IPS-20b (cell line): ENCODE measurements at regions not wholly inside any gene's neighbourhood (a gene's known extent, or its start where the extent isn't known, plus 50 kb on each side); places are given as distances from the start of the nearest gene placed in this dataset.

Experiments
- H3K27ac ChIP-seq: one replicate; pipeline ENCODE4 v1.5.1; 2013; ENCODE audit warnings: low read length
- H3K27me3 ChIP-seq: 2 replicates; pipeline ENCODE4 v1.6.1; 2013; ENCODE audit warnings: mild to moderate bottlenecking, low read length, inconsistent platforms; ENCODE audit not compliant: insufficient read depth
- H3K36me3 ChIP-seq: 2 replicates; pipeline ENCODE4 v1.6.1; 2013; ENCODE audit warnings: low read depth, mild to moderate bottlenecking, inconsistent platforms, low read length, moderate library complexity; ENCODE audit not compliant: insufficient read depth
- H3K4me1 ChIP-seq: 2 replicates; pipeline ENCODE4 v1.6.1; 2013; ENCODE audit warnings: mild to moderate bottlenecking, control low read depth, inconsistent platforms, low read length, moderate library complexity; ENCODE audit not compliant: insufficient read depth
- H3K4me3 ChIP-seq: 2 replicates; pipeline ENCODE4 v1.5.1; 2013; ENCODE audit warnings: mild to moderate bottlenecking, low read length, inconsistent platforms
- H3K9ac ChIP-seq: 2 replicates; pipeline ENCODE4 v1.6.1; 2013; ENCODE audit warnings: low read depth, mild to moderate bottlenecking, inconsistent platforms, low read length, moderate library complexity
- H3K9me3 ChIP-seq: 2 replicates; pipeline ENCODE4 v1.6.1; 2013; ENCODE audit warnings: mild to moderate bottlenecking, low read depth, low read length, inconsistent platforms; ENCODE audit not compliant: insufficient read depth

DNA sequence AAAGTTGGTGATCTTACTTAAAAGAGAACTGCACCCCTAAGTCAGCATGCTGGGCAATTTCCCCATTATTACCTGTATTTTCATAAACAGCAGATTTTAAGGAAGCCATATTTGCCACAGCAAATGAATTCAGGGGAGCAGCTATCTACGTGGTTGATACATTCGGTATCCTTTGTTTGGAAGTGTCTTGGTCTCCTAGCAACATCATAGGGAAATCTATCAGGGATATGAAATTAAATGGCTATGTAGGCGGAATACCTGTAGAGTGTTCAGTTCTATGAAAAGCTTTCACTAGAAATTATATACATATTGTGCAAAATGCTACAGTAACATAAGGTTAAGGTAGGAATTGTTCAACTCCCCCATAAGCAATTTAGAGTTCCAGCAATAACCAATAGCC is 157.2 kb upstream of the EMCN start:
- no peaks in the 10 kb centered on the region for H3K36me3 ChIP-seq
- no peak overlapping the region for H3K4me3 ChIP-seq
- no peak overlapping the region for H3K27ac ChIP-seq
- no peak overlapping the region for H3K9ac ChIP-seq
- H3K27me3 ChIP-seq = no peaks in the 10 kb centered on the region
- H3K9me3 ChIP-seq = no peaks in the 10 kb centered on the region
- H3K4me1 ChIP-seq = no peaks in the 10 kb centered on the region

DNA sequence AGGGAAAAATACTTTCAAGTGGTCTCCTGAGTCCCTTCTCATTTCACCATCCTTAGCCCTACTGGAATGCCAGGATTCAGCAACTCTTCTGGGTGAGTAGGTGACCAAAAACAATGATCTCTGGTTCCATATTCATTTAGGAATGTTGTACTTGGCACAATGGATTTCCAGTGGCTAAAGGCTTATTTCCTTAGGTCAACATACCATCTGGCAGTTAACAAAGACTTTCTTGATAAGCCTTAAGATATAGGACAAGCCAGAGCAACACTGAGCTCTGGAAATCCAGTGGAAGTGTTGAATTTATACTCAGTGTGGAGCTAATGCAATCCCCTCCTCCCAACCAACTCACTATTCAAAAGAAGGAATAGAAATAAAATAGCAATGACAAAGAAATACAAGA is 139.4 kb upstream of the EMCN start:
- Histone ChIP-seq H3K9me3 (no peaks in the 10 kb centered on the region), H3K9ac (no peak overlapping the region), H3K27ac (no peak overlapping the region), H3K27me3 (no peaks in the 10 kb centered on the region), H3K36me3 (no peaks in the 10 kb centered on the region), H3K4me1 (no peaks in the 10 kb centered on the region), H3K4me3 (no peak overlapping the region)

DNA sequence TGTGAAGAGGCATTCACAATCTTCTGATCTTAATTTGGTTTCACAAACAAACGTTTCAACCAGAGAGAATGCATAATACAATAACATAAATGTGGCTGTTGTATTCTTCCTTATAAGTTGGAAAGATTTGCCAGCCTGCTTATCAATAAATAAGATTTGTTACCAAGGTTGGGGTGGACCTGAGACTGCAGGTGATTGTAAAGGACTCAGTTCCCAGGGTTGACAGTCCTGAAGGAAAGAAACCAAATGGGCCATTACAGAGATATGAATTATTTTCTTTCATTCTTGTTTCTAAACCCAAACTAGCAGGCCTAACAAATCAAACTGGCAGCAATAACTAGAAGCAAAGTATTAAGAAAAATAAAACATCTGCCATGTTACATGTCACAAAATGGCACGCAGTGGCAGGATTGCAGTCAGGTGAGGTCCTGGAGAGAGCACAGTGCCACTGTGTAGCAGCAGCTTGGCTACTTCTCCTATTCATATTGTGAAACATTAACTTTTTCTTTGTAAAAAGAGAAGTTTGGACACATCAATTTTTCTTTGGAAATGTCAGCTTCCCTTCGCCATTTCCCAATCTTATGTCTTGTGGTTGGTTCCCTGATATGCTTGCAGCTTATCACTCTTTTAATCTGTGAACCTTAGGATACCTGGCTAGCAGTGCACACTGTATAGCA is 133.8 kb upstream of the EMCN start:
- Histone ChIP-seq H3K4me3 (no peak overlapping the region), H3K9ac (no peak overlapping the region), H3K27ac (no peak overlapping the region), H3K9me3 (no peaks in the 10 kb centered on the region), H3K27me3 (no peaks in the 10 kb centered on the region), H3K4me1 (no peaks in the 10 kb centered on the region), H3K36me3 (no peaks in the 10 kb centered on the region)

DNA sequence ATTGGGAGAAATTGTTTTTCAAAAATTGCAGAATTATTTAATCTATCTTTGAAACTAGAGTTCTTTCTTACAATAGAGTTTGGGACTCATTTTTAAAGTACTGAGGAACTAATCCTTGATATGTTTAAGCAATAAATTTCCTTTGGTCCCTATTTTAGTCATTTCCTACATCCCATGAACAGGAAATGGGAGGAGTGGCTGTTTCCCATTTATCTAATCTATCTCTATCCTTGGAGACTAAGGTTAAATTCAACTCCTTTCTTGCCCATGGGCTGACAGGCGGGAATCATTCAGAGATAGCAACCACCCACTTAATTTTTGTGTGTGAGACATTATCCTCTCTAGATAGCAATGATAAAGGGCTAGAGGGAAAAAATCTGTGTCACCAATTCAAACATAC is 131.6 kb upstream of the EMCN start:
- no peak overlapping the region for H3K27ac ChIP-seq
- H3K36me3 ChIP-seq = no peaks in the 10 kb centered on the region
- H3K9ac ChIP-seq = no peak overlapping the region
- H3K4me3 ChIP-seq = no peak overlapping the region
- H3K9me3 ChIP-seq = no peaks in the 10 kb centered on the region
- no peaks in the 10 kb centered on the region for H3K4me1 ChIP-seq
- H3K27me3 ChIP-seq = no peaks in the 10 kb centered on the region

DNA sequence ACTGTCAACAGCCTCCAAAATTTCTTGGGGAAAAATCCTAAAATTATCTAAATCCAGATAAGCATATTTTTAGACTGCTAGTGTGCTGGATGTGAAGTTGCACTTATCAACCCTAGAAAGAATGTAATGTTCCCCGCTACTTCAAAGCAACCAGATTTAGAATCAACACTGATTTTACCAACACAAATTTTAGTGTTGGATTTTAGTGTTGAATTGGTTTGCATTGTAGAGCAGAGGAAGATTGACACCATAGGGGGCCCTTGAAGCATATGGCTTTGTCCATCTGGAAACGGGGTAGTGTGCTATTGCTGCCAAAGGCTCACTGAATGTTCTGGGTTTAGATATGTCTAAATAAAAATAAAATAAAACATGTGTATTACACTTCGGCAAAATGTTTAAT is 126.3 kb upstream of the EMCN start:
- no peaks in the 10 kb centered on the region for H3K4me1 ChIP-seq
- H3K9ac ChIP-seq = no peak overlapping the region
- H3K4me3 ChIP-seq = no peak overlapping the region
- no peaks in the 10 kb centered on the region for H3K9me3 ChIP-seq
- no peaks in the 10 kb centered on the region for H3K27me3 ChIP-seq
- H3K36me3 ChIP-seq = no peaks in the 10 kb centered on the region
- H3K27ac ChIP-seq = no peak overlapping the region

DNA sequence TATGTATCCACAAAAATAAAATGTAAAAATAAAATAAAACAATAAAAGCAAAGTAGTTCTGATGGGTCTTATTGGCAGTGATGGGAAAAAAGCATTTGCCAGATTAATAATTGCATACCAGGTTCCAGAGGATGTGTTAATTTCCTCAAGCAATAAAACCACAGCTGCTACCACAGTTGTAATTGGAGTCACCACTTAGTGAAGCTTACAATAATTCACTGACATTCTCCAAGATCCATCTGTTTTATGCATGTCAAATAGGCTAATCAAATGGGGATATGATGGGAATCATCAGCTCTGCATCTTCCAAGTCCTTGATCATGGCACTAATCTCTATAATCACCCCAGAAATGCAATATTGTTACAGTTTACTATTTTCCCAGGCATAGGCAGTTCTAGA is 123.5 kb upstream of the EMCN start:
- H3K36me3 ChIP-seq = no peaks in the 10 kb centered on the region
- H3K27me3 ChIP-seq = no peaks in the 10 kb centered on the region
- no peak overlapping the region for H3K27ac ChIP-seq
- H3K4me3 ChIP-seq = no peak overlapping the region
- H3K9ac ChIP-seq = no peak overlapping the region
- H3K4me1 ChIP-seq = no peaks in the 10 kb centered on the region
- H3K9me3 ChIP-seq = no peaks in the 10 kb centered on the region

DNA sequence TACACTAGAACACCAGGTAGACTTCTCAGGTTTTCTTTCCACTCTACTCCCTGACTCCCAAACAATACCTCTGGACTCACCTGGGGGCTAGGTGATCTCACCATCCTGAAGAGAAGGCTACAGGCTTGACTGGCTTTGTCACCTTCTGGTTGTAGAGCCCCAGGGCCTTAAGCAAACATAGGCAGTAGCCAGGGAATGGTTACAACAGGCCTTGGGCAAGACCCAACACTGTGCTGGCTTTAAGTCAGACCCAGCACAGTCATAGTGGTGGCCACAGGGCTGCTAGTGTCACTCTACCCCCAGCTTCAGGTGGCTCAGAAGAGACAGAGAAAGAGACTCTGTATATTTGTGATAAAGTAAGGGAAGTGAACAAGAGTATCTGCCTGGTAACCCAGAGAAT is 118.1 kb upstream of the EMCN start:
- no peaks in the 10 kb centered on the region for H3K9me3 ChIP-seq
- H3K9ac ChIP-seq = no peak overlapping the region
- H3K4me3 ChIP-seq = no peak overlapping the region
- no peaks in the 10 kb centered on the region for H3K36me3 ChIP-seq
- no peak overlapping the region for H3K27ac ChIP-seq
- no peaks in the 10 kb centered on the region for H3K27me3 ChIP-seq
- no peaks in the 10 kb centered on the region for H3K4me1 ChIP-seq

DNA sequence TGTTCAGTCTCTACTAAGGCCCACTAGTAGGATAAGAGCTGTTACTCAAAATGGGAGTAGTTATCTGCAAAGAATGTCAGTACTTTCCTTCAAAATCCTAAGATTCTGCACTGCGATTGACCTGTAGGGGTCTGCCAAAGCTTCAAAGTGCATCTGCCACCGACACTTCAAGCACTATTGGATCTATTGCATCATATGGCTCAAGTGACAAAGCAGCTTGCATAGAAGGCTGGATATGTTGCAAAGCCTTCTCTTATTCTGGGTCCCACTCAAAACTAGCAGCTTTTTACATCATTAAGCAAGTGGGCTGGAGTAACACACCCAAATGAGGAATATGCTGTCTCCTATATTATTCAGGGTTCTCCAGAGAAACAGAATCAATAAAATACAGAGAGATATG is 115.4 kb upstream of the EMCN start:
- H3K9me3 ChIP-seq = no peaks in the 10 kb centered on the region
- H3K4me3 ChIP-seq = no peak overlapping the region
- no peak overlapping the region for H3K27ac ChIP-seq
- H3K4me1 ChIP-seq = no peaks in the 10 kb centered on the region
- H3K27me3 ChIP-seq = no peaks in the 10 kb centered on the region
- H3K36me3 ChIP-seq = no peaks in the 10 kb centered on the region
- no peak overlapping the region for H3K9ac ChIP-seq

DNA sequence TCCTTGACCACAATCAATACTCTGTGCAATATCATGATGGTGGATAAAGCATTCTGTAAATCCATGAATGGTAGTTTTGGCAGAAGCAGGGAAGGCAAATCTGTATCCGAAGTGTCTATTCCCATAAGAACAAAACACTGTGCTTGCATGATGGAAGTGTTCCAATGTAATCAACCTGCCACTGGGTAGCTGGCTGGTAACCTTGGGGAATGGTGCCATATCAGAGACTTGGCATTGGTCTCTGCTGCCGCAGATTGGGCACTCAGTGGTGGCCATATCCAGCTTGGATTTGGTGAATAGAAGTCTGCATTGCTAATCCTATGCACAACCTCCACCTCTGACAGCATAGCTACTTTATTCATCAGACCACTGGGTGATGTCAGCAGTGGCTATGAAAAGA is 114.3 kb upstream of the EMCN start:
- no peaks in the 10 kb centered on the region for H3K4me1 ChIP-seq
- H3K4me3 ChIP-seq = no peak overlapping the region
- no peak overlapping the region for H3K9ac ChIP-seq
- no peaks in the 10 kb centered on the region for H3K9me3 ChIP-seq
- no peaks in the 10 kb centered on the region for H3K27me3 ChIP-seq
- no peaks in the 10 kb centered on the region for H3K36me3 ChIP-seq
- no peak overlapping the region for H3K27ac ChIP-seq

DNA sequence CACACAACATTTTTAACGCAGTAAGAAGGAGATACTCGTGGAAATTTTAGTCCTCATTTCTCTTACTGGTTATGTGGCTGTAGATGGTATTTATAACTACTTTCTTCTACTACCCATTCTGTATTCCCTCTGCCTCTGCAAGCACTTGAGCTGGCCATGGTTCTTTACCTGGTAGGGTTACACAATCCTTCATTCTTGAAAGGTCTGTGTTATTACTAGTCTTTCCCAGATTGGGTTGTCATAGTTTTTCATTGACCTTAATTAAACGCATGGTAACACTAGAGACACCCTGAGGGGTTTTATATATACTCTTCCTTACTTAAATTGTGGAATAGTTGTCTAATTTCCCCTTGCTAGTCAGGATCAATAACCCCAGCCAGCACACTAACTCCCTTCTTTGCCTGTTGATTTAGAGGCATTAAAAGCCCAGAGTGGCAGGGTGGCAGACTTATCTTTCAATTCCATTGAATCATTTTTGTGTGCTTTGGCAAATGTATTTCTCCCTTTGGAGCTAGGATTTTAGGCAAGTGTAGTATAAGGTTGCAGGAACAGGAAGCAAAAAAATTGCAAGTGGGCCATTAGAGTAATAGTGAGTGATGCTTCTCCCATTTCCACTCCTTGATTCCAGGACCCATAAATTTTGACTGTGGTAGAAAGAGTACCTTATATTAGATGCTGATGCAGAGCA is 113.6 kb upstream of the EMCN start:
- Histone ChIP-seq H3K27ac (no peak overlapping the region), H3K9me3 (no peaks in the 10 kb centered on the region), H3K36me3 (no peaks in the 10 kb centered on the region), H3K4me1 (no peaks in the 10 kb centered on the region), H3K9ac (no peak overlapping the region), H3K4me3 (no peak overlapping the region), H3K27me3 (no peaks in the 10 kb centered on the region)

DNA sequence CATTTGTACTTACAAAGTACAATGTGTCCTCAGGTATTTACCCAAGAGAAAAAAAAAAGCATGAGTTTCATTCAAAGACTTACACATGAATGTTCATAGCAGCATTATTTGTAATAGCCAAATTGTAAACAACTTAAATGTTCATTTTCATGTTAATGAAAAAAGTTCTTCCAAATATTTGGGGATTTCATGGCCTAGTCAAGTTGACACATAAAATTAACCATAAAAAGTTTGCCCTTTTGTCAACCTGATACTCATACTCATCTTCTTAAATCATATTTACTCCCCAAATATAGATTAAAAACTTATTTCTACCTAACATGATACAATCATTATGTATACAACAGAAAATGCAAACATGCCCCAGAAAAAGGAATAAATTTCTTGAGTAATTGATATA is 112.5 kb upstream of the EMCN start:
- H3K36me3 ChIP-seq = no peaks in the 10 kb centered on the region
- no peaks in the 10 kb centered on the region for H3K4me1 ChIP-seq
- peaks cover 8% of the 10 kb centered on the region; the same call in 1 of the 2 replicates for H3K9me3 ChIP-seq
- H3K9ac ChIP-seq = no peak overlapping the region
- H3K27ac ChIP-seq = no peak overlapping the region
- no peak overlapping the region for H3K4me3 ChIP-seq
- H3K27me3 ChIP-seq = no peaks in the 10 kb centered on the region

DNA sequence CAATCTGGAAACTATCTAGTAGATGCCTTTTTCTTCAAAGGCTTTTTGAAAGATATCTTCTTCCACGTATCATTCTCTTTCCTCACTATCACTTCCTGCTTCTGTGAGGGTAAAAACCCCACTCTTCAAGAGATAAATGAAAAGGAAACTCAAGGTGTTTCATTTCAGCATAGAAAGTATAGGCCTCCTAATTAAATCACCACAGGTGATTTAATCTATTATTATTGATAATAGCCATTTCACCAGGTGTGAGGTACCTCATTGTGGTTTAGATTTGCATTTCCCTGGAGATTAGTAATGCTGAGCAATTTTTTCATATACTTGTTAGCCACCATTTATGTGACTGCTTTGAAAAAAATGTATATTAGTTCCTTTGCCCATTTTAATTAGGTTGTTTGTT is 92.0 kb upstream of the EMCN start:
- H3K4me1 ChIP-seq = peaks cover 10% of the 10 kb centered on the region
- H3K27ac ChIP-seq = no peak overlapping the region
- H3K36me3 ChIP-seq = no peaks in the 10 kb centered on the region
- H3K27me3 ChIP-seq = no peaks in the 10 kb centered on the region
- no peaks in the 10 kb centered on the region for H3K9me3 ChIP-seq
- H3K4me3 ChIP-seq = no peak overlapping the region
- no peak overlapping the region for H3K9ac ChIP-seq
